C4-2B (cell line): ENCODE measurements at regions not wholly inside any gene's neighbourhood (a gene's known extent, or its start where the extent isn't known, plus 50 kb on each side); places are given as distances from the start of the nearest gene placed in this dataset.

Experiments used
- H3K27ac ChIP-seq: fragments of 450-650 bp; 2 replicates; pipeline ENCODE4 v1.5.1; 2017
- CTCF ChIP-seq: fragments of 450-650 bp; conservative IDR thresholded peaks from 2 replicates; pipeline ENCODE4 v1.5.1; 2017; ENCODE audit warnings: mild to moderate bottlenecking
- ZFX ChIP-seq: fragments of 450-650 bp; IDR thresholded peaks from 2 replicates; pipeline ENCODE4 v1.6.1; 2017

- no peak overlapping the region for H3K27ac ChIP-seq
- TF ChIP-seq CTCF: no peak
- no peak for TF ChIP-seq ZFX
Observed at GRCh38 chr13:74084375-74084935, 49.7 kb downstream of the KLF12 start.

- TF ChIP-seq ZFX (no peak), CTCF (no peak)
- H3K27ac ChIP-seq: no peak overlapping the region
Observed at GRCh38 chr13:74082741-74083160, 51.5 kb downstream of the KLF12 start.

GRCh38 chr13:74080762-74081161 lies 53.4 kb downstream of the KLF12 start:
- TF ChIP-seq CTCF: no peak
- TF ChIP-seq ZFX: no peak
- no peak overlapping the region for H3K27ac ChIP-seq

- TF ChIP-seq ZFX (no peak), CTCF (no peak)
- no peak overlapping the region for H3K27ac ChIP-seq
Observed at GRCh38 chr13:74077792-74078191, 56.4 kb downstream of the KLF12 start.

- no peak for TF ChIP-seq ZFX
- no peak for TF ChIP-seq CTCF
- H3K27ac ChIP-seq: no peak overlapping the region
Observed at GRCh38 chr13:74077375-74077774, 56.8 kb downstream of the KLF12 start.

GRCh38 chr13:74074723-74075122 lies 59.5 kb downstream of the KLF12 start:
- TF ChIP-seq ZFX: no peak
- no peak for TF ChIP-seq CTCF
- no peak overlapping the region for H3K27ac ChIP-seq

- no peak for TF ChIP-seq ZFX
- TF ChIP-seq CTCF: no peak
- no peak overlapping the region for H3K27ac ChIP-seq
Observed at GRCh38 chr13:74073274-74073673, 60.9 kb downstream of the KLF12 start.
